ENCODE measurements at regions not wholly inside any gene's neighbourhood (a gene's known extent, or its start where the extent isn't known, plus 50 kb on each side); places are given as distances from the start of the nearest gene placed in this dataset.
"Not testable (repeated sequence)": the region's sequence is repeated elsewhere in the genome, so short reads cannot be mapped to it uniquely, and the experiment has no call there.

DNA sequence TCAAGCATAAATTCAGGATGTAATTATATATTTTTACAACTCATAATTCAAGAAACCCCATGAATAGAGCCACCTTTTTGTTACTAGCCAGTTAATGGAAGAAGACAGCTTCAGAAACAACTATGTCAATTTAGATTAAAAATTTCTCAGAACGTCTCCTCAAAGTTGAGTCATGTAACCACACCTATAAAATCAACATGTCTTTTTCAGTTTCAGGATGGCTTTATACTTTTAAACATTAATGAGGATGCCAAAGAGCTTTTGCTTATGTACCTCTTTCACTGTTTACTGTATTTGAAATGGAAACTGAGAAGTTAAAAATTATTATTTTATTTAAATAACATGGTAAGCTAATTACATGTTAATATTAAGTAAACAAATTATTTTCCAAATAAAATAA is 280.1 kb downstream of the PTH2R start:
- no peak for DNase-seq

GRCh38 chr2:208687720-208688119 is 281.1 kb downstream of the PTH2R start:
- not testable (repeated sequence) for DNase-seq

- DNase-seq: no peak
Measured at GRCh38 chr2:208698114-208698513, 291.5 kb downstream of the PTH2R start.

- no peak for DNase-seq
Measured at GRCh38 chr2:208708486-208708885, 301.9 kb downstream of the PTH2R start.

DNA sequence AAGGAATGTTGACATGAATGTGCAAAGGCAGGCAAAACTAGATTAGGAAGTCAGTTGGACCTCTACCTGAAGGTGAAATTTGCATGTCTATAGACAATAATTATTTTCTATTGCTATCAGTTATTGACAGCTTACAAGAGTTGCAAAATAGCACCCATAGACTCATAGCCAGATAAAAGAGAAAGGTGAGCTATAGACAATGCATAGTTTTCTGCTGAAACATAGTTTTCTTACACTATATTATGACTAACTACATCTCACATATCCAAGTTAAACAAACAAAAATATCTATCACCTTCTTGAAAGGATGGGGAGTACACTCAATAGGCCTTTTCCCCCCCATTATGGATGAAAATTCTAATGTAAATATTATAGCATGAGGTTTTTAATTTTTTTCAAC is 305.0 kb downstream of the PTH2R start:
- DNase-seq: no peak

DNA sequence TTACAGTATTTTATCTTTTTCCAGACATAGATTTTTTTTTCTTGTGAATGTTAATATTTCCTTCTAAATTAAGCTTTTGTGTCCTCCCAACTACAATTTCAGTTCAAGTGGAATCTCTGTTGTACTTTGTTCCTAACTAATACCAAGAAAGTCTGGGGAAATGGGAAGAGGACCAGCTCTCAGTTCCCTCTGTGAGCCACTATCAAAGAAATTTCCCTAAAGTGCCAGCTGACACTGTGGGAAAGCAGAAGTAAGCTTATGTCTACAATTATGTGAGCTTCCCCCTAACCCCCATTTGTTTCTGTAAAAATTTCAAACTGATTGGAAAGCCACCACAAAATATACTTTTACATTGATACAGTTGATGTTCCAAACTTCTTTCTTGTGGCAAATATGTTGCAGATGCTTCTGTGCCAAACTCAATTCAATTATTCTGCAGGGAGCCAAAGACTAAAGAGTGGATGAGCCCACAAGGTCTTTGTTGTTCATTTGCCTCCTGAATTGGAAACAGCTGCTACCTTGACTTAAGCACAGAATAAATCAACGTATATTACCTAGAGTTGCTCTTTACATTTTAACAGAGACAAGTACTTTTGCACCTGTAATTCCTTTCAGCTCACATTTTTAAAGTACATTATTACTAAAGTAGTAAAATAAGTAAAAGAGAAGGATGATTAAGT is 306.6 kb downstream of the PTH2R start:
- no peak for DNase-seq

DNA sequence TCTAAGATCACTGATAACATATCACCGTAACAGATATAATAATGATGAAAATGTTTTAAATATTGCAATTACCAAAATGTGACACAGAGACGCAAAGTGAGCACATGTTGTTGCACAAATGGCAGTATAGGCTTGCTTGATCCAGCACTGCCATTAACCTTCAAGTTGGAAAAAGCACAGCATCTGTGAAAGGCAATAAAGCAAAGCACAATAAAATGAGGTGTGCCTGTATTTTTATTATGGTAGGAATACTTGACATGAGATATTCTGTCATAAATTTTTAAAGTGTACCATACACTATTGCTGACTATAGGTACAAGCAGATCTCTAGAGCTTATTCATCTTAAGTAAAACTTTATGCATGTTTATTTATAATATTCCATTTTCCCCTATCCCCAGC is 312.2 kb downstream of the PTH2R start:
- DNase-seq: no peak

DNA sequence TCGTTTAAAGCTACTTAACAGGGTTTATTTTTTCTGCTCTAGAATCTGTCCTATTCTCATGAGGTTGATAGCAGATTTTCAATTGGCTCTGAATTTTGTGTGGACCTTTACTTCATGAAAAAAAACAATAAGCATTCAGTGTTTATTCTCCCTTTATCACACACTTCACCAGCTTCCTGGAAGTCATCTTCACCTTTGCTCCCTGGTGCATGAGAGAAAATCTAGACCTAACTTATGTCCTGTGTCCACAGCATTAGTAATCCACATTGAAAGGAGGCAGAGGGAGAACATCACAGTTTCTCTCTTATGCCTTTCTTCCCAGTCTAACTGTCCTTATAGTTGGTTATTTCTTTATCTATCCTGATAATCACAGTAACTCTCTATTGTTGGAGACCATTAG is 316.1 kb downstream of the PTH2R start:
- no peak for DNase-seq

- DNase-seq: no peak
Measured at GRCh38 chr2:208725280-208725679, 318.7 kb downstream of the PTH2R start.

DNA sequence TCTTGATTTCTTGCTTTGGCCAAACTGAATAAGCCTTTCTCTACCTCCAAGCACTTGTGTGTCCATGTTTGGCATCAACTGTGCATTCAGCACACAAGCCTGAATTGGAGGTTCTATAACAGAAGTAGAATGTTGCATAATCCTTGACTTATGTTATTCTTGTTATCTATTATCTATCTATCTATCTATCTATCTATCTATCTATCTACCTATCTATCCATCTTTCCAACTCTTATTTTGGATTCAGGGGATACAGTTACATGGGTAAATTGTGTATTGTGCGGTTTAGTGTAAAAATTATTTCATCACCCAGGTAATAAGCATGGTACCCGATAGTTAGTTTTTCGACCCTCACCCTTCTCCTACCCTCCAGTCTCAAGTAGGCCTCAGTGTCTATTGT is 319.6 kb downstream of the PTH2R start:
- DNase-seq: no peak

DNA sequence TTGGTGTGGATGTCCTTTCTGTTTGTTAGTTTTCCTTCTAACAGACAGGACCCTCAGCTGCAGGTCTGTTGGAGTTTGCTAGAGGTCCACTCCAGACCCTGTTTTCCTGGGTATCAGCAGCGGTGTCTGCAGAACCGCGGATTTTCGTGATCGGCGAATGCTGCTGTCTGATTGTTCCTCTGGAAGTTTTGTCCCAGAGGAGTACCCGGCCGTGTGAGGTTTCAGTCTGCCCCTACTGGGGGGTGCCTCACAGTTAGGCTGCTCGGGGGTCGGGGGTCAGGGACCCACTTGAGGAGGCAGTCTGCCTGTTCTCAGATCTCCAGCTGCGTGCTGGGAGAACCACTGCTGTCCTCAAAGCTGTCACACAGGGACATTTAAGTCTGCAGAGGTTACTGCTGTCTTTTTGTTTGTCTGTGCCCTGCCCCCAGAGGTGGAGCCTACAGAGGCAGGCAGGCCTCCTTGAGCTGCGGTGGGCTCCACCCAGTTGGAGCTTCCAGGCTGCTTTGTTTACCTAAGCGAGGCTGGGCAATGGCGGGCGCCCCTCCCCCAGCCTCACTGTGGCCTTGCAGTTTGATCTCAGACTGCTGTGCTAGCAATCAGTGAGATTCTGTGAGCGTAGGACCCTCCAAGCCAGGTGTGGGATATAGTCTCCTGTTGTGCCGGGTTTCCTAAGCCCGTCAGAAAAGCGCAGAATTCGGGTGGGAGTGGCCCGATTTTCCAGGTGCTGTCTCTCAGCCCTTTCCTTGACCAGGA is 345.2 kb downstream of the PTH2R start:
- not testable (repeated sequence) for DNase-seq

- DNase-seq: no peak
Measured at GRCh38 chr2:208757364-208757763, 350.8 kb downstream of the PTH2R start.

- not testable (repeated sequence) for DNase-seq
Measured at GRCh38 chr2:208773074-208773473, 366.5 kb downstream of the PTH2R start.

DNA sequence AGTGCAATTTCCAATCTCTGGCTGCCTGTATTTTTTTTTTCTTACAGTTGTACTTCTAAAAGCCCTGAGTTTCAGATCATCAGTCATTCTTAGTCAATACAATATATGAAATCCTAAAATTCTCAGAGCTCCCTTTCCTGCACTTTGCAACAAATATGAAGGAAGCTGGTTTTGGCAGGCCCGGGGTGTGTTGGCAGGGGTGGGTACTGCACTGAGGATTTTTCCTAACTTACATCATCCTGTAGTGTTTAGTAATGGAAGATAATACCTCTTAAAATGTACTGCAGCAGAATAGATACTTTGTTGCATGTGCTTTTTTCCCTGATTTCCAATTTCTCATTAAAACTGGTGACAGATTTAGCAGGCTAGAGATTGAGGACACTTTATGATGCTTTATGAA is 374.6 kb downstream of the PTH2R start:
- DNase-seq: no peak

DNA sequence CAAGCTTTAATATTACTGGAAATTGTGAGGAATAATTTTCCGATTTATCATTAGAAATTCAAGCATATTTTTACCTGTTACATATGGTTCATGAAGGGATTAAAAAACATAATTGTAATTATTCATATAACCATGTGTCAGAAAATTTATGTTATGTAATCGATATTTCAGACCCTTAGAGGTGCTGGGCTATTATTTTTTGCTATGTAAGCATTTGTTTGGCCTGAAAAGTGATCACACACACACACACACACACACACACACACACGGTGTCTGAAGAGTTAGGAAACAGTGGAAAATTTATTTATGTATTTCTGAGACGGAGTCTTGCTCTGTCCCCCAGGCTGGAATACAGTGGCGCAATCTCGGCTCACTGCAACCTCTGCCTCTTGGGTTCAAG is 375.5 kb downstream of the PTH2R start:
- DNase-seq: no peak

- no peak for DNase-seq
Measured at GRCh38 chr2:208783184-208783583, 376.6 kb downstream of the PTH2R start.

GRCh38 chr2:208784774-208785173 is 378.2 kb downstream of the PTH2R start:
- not testable (repeated sequence) for DNase-seq

DNA sequence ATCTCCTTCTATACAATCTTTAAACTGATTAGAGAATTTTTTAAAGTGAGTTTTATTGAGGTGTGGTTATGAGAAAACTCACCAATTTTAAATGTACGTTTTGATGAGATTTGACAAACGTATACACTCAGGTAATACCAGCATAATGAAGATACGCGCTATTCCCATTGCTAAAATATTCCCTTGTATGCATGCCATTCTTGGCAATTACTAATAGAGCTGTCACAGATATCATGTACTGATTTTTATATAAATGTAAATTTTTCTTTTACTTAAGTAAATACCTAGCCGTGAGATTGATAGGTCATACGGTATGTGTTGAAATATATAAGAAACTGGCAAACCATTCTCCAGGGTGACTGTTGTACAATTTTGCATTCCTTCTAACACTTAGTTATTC is 384.7 kb downstream of the PTH2R start:
- DNase-seq: no peak

GRCh38 chr2:208792766-208793165 is 386.2 kb downstream of the PTH2R start:
- no peak for DNase-seq

GRCh38 chr2:208793434-208793833 is 386.8 kb downstream of the PTH2R start:
- no peak for DNase-seq

DNA sequence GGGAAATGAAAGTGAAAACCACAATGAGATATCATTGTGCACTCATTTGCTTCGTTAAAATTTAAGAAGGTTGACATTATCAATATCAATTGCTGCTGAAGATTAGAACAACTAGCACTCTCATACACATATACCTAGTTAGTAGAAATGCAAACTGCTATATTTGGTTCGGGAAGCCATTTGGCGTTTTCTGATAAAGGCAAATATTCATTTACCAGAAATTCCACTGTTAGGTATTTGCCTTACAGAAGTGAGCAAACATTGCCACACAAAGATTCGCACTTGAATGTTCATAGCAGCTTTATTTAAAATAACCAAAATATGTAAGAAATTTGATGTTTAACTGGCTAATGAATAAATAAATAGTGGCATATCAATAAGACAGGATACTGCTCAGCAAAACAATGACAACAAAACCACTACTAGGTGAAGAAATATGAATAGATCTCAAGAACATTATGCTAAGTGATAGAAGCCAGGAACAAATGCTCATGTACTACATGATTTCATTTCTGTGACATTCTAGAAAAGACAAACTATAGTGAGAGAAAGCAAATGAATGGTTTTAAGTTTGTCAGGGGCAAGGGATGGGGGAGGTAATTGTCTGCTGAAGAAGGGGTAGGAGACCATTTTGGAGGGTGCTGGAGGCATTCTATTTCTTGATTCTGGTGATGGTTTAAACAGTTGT is 387.8 kb downstream of the PTH2R start:
- no peak for DNase-seq

- DNase-seq: no peak
Measured at GRCh38 chr2:208798698-208799097, 392.1 kb downstream of the PTH2R start.

GRCh38 chr2:208799397-208799796 is 392.8 kb downstream of the PTH2R start:
- DNase-seq: no peak

Measured in left kidney (tissue), 1 donor.